ENCODE measurements at regions not wholly inside any gene's neighbourhood (a gene's known extent, or its start where the extent isn't known, plus 50 kb on each side); places are given as distances from the start of the nearest gene placed in this dataset.

- Mint-ChIP-seq H3K4me1 (no peaks in the 10 kb centered on the region), H3K36me3 (ENCODE audit: low read depth) (no peaks in the 10 kb centered on the region), H3K27ac (no peak overlapping the region), H3K27me3 (no peaks in the 10 kb centered on the region), H3K9me3 (no peaks in the 10 kb centered on the region), H3K4me3 (no peak overlapping the region)
- ATAC-seq (ENCODE audit: low read depth) (no peak), DNase-seq (no peak)
- intact Hi-C loops (cut with micrococcal nuclease): no loop called here
- ChIA-PET CTCF (no interaction called here), POLR2A (no interaction called here)
- TF ChIP-seq CTCF (IDR thresholded peaks at IDR 0.05): no peak
Observed at GRCh38 chr18:73696171-73696570, 451.5 kb downstream of the FBXO15 start.

- DNase-seq: no peak
- no peak overlapping the region for H3K4me3 Mint-ChIP-seq
- no peak overlapping the region for H3K27ac Mint-ChIP-seq
- no peak for TF ChIP-seq CTCF (IDR thresholded peaks at IDR 0.05)
- H3K9me3 Mint-ChIP-seq: no peaks in the 10 kb centered on the region
- POLR2A ChIA-PET: no interaction called here
- ATAC-seq (ENCODE audit: low read depth): no peak
- peaks cover 5% of the 10 kb centered on the region for H3K4me1 Mint-ChIP-seq
- H3K36me3 Mint-ChIP-seq (ENCODE audit: low read depth): no peaks in the 10 kb centered on the region
- CTCF ChIA-PET: no interaction called here
- intact Hi-C loops (cut with micrococcal nuclease): no loop called here
- no peaks in the 10 kb centered on the region for H3K27me3 Mint-ChIP-seq
Observed at GRCh38 chr18:73693091-73693490, 454.5 kb downstream of the FBXO15 start.

GRCh38 chr18:73691624-73692023 is 456.0 kb downstream of the FBXO15 start:
- H3K9me3 Mint-ChIP-seq: no peaks in the 10 kb centered on the region
- ATAC-seq (ENCODE audit: low read depth) (no peak), DNase-seq (no peak)
- POLR2A ChIA-PET: no interaction called here
- intact Hi-C loops (cut with micrococcal nuclease): no loop called here
- no peak overlapping the region for H3K4me3 Mint-ChIP-seq
- no peaks in the 10 kb centered on the region for H3K27me3 Mint-ChIP-seq
- no peak for TF ChIP-seq CTCF (IDR thresholded peaks at IDR 0.05)
- H3K4me1 Mint-ChIP-seq: peaks cover 5% of the 10 kb centered on the region
- H3K27ac Mint-ChIP-seq: no peak overlapping the region
- CTCF ChIA-PET: no interaction called here
- H3K36me3 Mint-ChIP-seq (ENCODE audit: low read depth): no peaks in the 10 kb centered on the region

- H3K4me1 Mint-ChIP-seq: peaks cover 5% of the 10 kb centered on the region
- ATAC-seq (ENCODE audit: low read depth): no peak
- H3K4me3 Mint-ChIP-seq: no peak overlapping the region
- no peaks in the 10 kb centered on the region for H3K9me3 Mint-ChIP-seq
- H3K27ac Mint-ChIP-seq: no peak overlapping the region
- CTCF ChIA-PET: no interaction called here
- H3K27me3 Mint-ChIP-seq: no peaks in the 10 kb centered on the region
- POLR2A ChIA-PET: no interaction called here
- DNase-seq: no peak
- intact Hi-C loops (cut with micrococcal nuclease): no loop called here
- TF ChIP-seq CTCF (IDR thresholded peaks at IDR 0.05): no peak
- H3K36me3 Mint-ChIP-seq (ENCODE audit: low read depth): no peaks in the 10 kb centered on the region
Observed at GRCh38 chr18:73691118-73691517, 456.5 kb downstream of the FBXO15 start.

GRCh38 chr18:73690222-73690621 is 457.4 kb downstream of the FBXO15 start:
- no peak for ATAC-seq (ENCODE audit: low read depth)
- Mint-ChIP-seq H3K27me3 (no peaks in the 10 kb centered on the region), H3K4me1 (peaks cover 5% of the 10 kb centered on the region), H3K9me3 (no peaks in the 10 kb centered on the region), H3K27ac (no peak overlapping the region), H3K4me3 (no peak overlapping the region), H3K36me3 (ENCODE audit: low read depth) (no peaks in the 10 kb centered on the region)
- POLR2A ChIA-PET: no interaction called here
- CTCF ChIA-PET: no interaction called here
- no peak for DNase-seq
- no peak for TF ChIP-seq CTCF (IDR thresholded peaks at IDR 0.05)
- intact Hi-C loops (cut with micrococcal nuclease): no loop called here
